Urinary bladder (tissue), 3 donors: ENCODE measurements at regions not wholly inside any gene's neighbourhood (a gene's known extent, or its start where the extent isn't known, plus 50 kb on each side); places are given as distances from the start of the nearest gene placed in this dataset.

ENCODE experiments used
- DNase-seq: peaks from one replicate; pipeline ENCODE4 v3.0.0-alpha.2; 2015; ENCODE audit errors: extremely low spot score
- H3K27ac ChIP-seq: one replicate; pipeline ENCODE4 v1.5.1; 2013; ENCODE audit warnings: low read depth, mild to moderate bottlenecking, moderate library complexity
- H3K36me3 ChIP-seq: one replicate; pipeline ENCODE4 v1.6.1; 2013; ENCODE audit warnings: mild to moderate bottlenecking, moderate library complexity; ENCODE audit not compliant: insufficient read depth
- H3K4me1 ChIP-seq: one replicate; pipeline ENCODE4 v1.6.1; 2013; ENCODE audit warnings: mild to moderate bottlenecking, moderate library complexity; ENCODE audit not compliant: insufficient read depth
- H3K4me3 ChIP-seq: one replicate; pipeline ENCODE4 v1.5.1; 2013; ENCODE audit warnings: low read depth, low read length
- WGBS: extraction: QIAGEN DNeasy Blood & Tissue Kit; methylation state at CpG from one replicate; pipeline ENCODE4 v1.1.7; 2013; 5-methylcytosine and 5-hydroxymethylcytosine counted together
- donor health status: healthy with polysubstance abuse.
- donor health status: healthy.

DNA sequence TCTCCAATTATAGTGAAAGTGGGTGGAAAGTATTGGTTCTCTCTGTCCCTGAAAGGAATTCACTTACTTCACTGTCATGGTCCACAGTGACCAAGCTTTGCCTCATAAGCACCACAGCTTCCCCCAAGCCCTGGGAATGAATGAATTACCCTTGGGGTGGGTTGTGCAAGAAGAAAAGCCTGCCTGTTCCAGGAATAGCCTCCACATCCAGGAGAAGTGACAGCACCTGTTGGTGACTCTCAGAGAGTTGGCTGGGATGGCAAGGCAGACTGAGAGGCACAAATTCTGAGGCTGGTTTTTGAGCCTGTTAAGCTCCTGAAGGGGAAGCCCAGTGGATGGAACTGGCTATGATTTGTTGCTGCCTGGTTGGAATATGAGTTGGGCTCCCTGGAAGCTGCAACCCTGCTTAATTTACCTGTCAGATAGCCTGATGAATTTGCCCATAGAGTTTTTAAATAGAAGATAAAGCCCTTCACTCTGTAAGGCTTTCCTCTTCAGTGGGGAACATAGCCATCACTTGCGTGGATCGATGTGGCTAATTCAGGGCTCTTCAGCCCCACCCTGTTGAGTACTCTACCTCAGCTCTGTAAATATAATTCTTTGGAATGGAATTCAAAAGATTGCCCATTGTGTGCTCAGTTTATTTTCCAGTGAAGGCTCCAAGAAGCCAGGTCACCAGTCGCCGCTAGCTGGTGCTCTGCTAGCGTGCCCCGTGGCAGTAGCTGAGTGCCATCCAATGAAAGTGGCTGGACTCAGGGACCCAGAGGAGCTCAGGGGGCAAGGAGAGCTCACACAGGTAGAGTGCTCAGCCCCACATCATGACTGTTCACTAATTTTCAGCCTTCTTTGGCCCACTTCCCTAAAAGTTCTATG is 479.3 kb downstream of the IRS1 start:
- no peaks in the 10 kb centered on the region for H3K36me3 ChIP-seq
- DNase-seq = no peak
- no peak overlapping the region for H3K27ac ChIP-seq
- 98% methylated on average over 6 of the region's 6 CpGs for WGBS
- no peaks in the 10 kb centered on the region for H3K4me1 ChIP-seq
- H3K4me3 ChIP-seq = no peak overlapping the region

DNA sequence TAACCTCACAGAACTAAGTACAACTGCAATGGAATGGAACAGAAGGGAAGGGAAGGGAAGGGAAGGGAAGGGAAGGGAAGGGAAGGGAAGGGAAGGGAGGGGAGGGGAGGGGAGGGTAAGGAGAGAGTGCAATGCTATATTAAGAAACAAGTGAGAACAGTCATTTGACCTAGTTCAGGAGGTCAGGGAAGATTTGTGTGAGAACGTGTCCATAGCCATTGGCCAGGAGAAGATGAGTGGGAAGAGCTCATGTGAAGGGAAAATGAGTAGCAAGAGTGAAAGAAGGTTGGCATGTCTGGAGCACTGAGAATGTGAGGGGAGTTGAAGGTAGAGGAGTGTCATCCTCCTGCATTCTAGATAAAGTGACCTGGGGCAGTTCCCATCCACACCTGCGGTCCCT is 481.6 kb downstream of the IRS1 start:
- DNase-seq = no peak
- no peak overlapping the region for H3K4me3 ChIP-seq
- WGBS = 89% methylated on average over 2 of the region's 2 CpGs
- no peaks in the 10 kb centered on the region for H3K36me3 ChIP-seq
- no peaks in the 10 kb centered on the region for H3K4me1 ChIP-seq
- no peak overlapping the region for H3K27ac ChIP-seq

DNA sequence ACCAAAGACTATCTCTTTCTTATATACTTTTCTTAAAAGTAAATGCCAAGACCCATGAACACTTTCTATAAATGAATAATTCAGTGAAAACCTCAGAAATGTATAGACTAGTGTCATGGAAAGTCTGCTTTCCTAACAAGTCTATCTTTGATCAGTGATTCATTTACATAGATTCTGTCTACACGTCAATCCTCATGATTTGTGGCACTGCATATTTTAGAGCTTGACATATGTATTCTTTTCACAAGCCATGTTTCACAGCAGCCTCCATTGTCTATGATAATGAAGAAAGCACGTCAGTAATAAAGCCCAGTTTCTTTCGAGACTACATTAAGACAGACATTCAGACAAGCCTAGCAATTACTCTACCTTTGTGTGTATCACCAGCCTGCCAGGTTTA is 486.6 kb downstream of the IRS1 start:
- Histone ChIP-seq H3K4me3 (no peak overlapping the region), H3K4me1 (no peaks in the 10 kb centered on the region), H3K36me3 (no peaks in the 10 kb centered on the region), H3K27ac (no peak overlapping the region)
- DNase-seq = no peak
- 94% methylated on average over 3 of the region's 3 CpGs for WGBS

DNA sequence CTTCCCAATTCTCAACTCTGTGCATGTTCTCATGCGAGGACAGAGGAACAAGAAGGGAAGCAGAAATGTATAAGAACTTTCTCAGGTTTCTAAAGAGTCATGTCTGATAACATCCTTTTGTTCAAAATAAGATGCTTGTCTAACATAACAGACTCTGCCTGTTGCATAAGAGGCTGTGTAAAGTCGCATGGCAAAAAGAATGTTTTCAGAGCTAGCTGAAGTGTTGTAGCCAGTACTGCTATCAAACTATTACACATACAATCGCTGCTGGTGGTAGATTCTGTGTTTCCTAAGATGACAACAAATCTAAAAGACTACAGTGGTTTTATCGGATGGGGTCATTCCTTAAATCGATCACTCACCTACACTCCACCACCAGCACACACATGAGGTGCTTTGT is 487.5 kb downstream of the IRS1 start:
- WGBS = 90% methylated on average over 5 of the region's 5 CpGs
- H3K36me3 ChIP-seq = no peaks in the 10 kb centered on the region
- DNase-seq = no peak
- no peaks in the 10 kb centered on the region for H3K4me1 ChIP-seq
- no peak overlapping the region for H3K4me3 ChIP-seq
- H3K27ac ChIP-seq = no peak overlapping the region

DNA sequence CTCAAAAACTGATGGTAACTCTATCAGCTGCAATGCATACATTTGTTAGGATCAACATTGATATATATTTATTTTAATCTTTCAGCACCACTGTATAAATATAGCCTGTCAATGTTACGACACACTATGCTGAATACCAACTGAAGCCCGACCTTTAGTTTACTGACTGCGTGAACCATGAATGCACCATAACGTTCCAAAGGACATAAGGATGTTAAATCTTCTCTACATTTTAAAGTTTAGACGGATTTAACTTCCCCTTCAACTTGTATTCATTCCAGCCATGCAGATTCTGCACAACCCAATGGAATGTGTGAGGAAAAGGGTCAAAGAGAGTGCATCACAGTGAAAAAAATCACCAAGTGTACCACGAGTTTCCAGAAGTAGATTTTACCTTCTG is 489.5 kb downstream of the IRS1 start:
- H3K27ac ChIP-seq = no peak overlapping the region
- DNase-seq = no peak
- no peak overlapping the region for H3K4me3 ChIP-seq
- no peaks in the 10 kb centered on the region for H3K36me3 ChIP-seq
- WGBS = 28% methylated on average over 6 of the region's 6 CpGs
- H3K4me1 ChIP-seq = no peaks in the 10 kb centered on the region

DNA sequence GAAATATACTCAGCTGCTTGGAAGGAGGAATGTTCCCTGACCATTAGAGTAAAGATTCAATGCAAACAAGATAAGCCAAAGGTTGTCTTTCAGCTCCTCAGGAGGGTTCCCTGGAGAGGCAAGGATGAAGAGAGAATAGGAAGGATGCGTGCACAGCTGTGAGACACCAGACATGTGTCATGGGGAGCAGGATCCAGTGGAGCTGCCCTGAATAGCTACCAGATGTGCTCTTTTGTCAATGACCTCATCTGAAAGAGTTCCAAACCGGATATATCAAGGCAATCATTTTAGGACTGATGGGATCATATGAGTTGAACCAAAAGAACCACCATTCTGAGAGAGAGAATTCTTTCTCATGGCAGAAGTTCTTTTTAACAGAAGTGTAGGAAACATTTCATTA is 490.6 kb downstream of the IRS1 start:
- WGBS = 74% methylated on average over 2 of the region's 2 CpGs
- H3K4me1 ChIP-seq = no peaks in the 10 kb centered on the region
- no peaks in the 10 kb centered on the region for H3K36me3 ChIP-seq
- H3K27ac ChIP-seq = no peak overlapping the region
- DNase-seq = no peak
- no peak overlapping the region for H3K4me3 ChIP-seq

DNA sequence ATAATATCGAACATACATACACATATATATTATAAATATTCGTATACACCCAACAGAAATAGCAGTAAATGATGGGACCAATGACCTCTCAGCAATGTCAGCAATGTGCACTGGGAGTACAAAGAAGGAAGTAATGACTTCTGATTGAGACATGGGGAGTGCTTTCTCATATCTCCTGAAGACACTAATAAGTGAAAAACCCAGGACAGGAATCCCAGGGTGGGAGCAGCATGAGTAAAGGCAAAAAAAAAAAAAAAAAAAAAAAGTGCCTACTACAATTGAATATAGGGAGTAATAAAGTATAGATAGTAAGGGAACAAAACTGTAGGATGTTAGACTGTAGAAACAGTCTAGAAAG is 491.3 kb downstream of the IRS1 start:
- no peak overlapping the region for H3K4me3 ChIP-seq
- no peak overlapping the region for H3K27ac ChIP-seq
- no peaks in the 10 kb centered on the region for H3K4me1 ChIP-seq
- no peak for DNase-seq
- 94% methylated on average over 2 of the region's 2 CpGs for WGBS
- no peaks in the 10 kb centered on the region for H3K36me3 ChIP-seq

DNA sequence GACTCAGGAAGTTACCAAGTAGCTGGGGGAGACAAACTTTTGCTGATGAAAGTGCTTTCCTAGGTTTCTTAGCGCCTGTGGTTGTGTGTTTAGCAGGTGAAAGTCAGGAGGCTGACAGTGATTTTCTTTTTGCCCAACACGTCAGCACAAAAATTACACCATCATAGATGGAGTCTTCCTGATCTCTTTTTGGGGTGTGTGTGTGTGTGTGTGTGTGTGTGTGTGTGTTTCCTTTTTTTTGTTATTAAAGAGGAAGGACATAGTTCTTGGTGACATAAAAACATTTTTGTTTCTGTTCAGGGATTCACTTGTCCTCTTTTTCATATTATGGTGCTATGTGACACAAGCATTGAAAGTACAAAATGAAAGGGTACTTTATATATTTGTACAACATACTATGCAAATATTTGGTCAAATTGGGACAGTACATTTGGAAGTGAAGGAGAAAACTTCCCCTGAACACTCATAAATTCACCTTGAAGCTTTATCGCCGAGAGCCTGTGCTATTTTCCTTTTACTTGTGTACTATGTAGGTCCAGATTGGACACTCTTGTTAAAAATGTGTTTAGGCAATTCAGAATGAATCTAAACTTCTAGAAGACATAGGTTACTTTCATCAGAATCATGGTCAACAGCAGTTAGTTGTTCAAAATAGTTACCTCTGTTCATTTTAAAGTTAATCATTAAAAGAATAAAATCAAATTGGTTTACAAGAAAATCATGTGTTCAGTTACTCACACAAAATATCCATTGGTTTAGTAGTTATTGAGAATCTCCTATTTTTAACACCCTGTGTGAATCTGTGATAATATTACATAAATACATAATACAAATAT is 491.9 kb downstream of the IRS1 start:
- 93% methylated on average over 4 of the region's 4 CpGs for WGBS
- Histone ChIP-seq H3K4me3 (no peak overlapping the region), H3K27ac (no peak overlapping the region), H3K4me1 (no peaks in the 10 kb centered on the region), H3K36me3 (no peaks in the 10 kb centered on the region)
- no peak for DNase-seq

DNA sequence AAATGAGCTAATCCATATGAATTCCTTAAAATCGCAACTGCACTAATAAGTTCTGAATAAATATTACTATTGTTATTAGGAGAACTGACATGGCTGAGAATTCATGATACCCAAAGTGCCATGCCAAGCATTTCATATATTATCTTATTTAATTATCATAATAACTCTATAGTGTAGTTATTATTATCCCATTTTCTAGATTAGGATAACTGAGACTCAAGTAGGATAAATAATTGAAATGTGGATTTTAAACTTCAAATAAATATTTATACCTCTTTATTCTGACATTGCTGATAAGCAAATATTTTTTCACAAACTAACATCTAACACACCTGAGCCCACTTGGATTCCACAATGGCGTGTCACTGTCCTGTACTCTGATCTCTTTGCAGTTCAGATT is 492.7 kb downstream of the IRS1 start:
- no peak overlapping the region for H3K27ac ChIP-seq
- H3K4me3 ChIP-seq = no peak overlapping the region
- no peaks in the 10 kb centered on the region for H3K36me3 ChIP-seq
- 96% methylated on average over 2 of the region's 2 CpGs for WGBS
- H3K4me1 ChIP-seq = no peaks in the 10 kb centered on the region
- DNase-seq = no peak

DNA sequence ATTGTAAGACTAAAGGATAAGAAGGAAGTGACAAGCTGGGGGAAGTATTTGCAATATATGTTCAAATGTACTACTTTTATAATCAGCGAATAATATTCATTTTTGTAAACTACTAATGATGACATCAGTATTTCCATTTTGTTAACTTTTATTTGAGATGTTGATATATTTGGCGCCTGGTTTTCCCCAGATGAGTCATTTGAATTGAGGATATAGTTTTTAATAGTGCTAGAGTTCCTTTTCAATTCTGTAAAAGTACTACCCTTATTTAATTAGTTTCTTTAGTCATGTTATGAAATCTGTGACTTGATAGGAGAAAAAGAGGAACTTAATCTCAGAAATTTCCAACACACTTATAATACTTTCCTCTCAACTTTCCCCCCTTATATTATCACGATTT is 495.3 kb downstream of the IRS1 start:
- H3K4me3 ChIP-seq = no peak overlapping the region
- no peak overlapping the region for H3K27ac ChIP-seq
- H3K4me1 ChIP-seq = no peaks in the 10 kb centered on the region
- WGBS = 86% methylated on average over 3 of the region's 3 CpGs
- H3K36me3 ChIP-seq = no peaks in the 10 kb centered on the region
- DNase-seq = no peak

DNA sequence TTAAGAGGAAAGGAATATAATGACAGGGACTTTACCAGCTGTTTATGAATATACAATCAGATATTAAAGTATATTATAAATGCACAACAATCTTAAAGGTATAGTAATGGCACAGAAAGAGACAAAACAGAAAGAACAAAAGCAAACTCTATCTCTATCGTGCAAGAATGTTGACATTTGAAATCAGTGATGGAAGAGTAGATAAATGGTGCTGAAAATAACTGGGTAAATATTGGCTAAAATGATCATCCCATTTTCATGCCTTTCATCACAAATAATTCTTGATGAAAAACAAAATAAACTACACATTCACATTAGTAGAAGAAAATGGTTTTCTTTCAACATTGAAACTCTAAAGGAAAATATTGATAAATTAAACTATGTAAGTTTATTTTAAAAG is 495.9 kb downstream of the IRS1 start:
- WGBS = 39% methylated on average over 1 of the region's 1 CpG
- Histone ChIP-seq H3K36me3 (no peaks in the 10 kb centered on the region), H3K27ac (no peak overlapping the region), H3K4me1 (no peaks in the 10 kb centered on the region), H3K4me3 (no peak overlapping the region)
- no peak for DNase-seq

DNA sequence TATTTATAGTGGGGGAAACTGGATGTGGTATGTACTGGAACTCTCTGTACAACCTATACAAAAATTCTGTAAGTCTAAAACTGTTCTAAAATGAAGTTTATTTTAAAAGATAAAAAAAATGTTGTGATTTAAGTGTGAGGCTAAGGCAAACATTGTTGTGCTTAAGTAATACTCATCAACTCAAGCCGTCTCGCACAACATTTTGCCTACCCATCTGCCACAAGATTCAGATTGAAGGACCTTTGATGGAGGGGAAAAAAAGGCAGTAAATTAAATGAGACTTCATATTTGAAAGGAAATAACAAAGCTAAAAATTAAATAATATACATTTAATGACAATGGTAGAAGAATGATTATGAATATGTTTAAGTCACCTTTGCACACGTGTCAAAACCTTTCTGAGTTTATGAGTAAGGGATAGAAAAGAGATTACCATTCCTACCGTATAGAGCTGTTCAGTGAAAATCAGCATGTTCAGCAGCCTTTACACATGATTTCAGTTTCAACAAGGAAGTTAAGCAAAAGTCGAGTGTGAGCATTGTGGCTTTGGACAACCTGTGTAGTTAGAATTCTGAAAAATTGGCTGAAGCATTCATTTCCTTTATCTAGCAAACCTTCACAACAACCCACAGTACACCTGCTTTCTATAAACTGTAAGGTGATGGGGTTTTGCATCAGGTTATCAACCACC is 499.3 kb downstream of the IRS1 start:
- WGBS = 87% methylated on average over 5 of the region's 5 CpGs
- DNase-seq = no peak
- H3K27ac ChIP-seq = no peak overlapping the region

DNA sequence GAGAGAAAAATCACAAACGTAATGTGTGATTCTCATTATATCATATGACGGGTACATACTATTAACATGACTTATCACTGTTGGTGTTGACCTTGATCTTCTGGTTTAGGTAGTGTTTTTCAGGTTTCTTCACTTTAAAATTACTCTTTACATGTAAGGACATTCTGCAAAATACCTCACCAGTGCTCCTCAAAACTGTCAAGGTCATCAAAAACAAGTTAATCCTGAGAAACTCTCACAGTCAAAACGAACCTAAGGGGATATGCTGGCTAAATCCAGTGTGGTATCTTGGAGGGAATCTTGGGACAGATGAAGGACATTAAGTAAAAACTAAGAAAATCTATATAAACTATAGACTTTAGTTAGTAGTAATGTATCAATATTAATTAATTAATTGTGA is 499.8 kb downstream of the IRS1 start:
- WGBS = 79% methylated on average over 3 of the region's 3 CpGs
- H3K4me1 ChIP-seq = no peaks in the 10 kb centered on the region

More for the DNA sequence above, 499.3 kb downstream of the IRS1 start:
- no peak overlapping the region for H3K4me3 ChIP-seq
- no peaks in the 10 kb centered on the region for H3K4me1 ChIP-seq
- H3K36me3 ChIP-seq = no peaks in the 10 kb centered on the region

DNA sequence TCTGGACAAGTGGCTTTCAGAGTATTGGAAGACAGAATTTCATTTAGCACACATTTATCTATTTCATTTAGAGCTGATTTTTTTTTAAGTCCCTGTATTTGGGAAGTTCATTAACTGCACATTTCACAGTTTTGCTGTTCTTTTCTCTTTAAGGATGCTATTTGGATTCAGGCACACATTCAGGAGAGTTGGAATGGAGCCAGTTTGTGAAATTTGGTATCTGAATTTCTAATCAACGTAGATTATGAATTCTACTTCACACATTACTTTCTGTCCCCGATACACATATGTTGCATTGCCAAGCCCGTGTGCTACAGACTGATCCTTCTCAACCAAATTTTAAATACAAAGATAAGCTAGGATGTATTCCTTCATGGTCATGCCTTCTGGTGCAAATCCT is 503.9 kb downstream of the IRS1 start:
- Histone ChIP-seq H3K27ac (no peak overlapping the region), H3K4me3 (no peak overlapping the region), H3K36me3 (no peaks in the 10 kb centered on the region), H3K4me1 (no peaks in the 10 kb centered on the region)
- DNase-seq = no peak
- 74% methylated on average over 3 of the region's 3 CpGs for WGBS

More for the DNA sequence above, 499.8 kb downstream of the IRS1 start:
- Histone ChIP-seq H3K27ac (no peak overlapping the region), H3K36me3 (no peaks in the 10 kb centered on the region), H3K4me3 (no peak overlapping the region)
- no peak for DNase-seq
